ENCODE measurements at regions not wholly inside any gene's neighbourhood (a gene's known extent, or its start where the extent isn't known, plus 50 kb on each side); places are given as distances from the start of the nearest gene placed in this dataset.

DNA sequence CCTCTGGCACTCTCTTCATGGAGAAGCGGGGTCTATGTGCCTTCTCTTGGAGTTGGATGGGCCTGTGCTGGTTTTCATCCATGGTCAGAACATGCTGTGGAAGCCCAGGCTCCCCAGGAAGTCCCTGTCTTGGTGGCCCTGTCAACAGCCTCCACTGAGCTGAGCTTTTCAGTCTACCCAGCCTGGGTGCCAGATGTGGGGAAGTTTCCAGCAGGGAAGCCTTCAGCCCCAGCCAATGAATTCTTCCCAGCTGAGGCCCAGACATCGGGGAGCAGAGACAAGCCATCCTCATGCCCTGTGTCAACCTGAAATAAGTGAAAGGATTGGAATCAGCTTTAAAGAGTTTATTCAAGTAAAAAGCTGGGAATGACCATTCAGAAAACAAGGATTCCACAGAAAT lies 75.1 kb upstream of the PGBD5 start:
- TF ChIP-seq, protein P1, sequence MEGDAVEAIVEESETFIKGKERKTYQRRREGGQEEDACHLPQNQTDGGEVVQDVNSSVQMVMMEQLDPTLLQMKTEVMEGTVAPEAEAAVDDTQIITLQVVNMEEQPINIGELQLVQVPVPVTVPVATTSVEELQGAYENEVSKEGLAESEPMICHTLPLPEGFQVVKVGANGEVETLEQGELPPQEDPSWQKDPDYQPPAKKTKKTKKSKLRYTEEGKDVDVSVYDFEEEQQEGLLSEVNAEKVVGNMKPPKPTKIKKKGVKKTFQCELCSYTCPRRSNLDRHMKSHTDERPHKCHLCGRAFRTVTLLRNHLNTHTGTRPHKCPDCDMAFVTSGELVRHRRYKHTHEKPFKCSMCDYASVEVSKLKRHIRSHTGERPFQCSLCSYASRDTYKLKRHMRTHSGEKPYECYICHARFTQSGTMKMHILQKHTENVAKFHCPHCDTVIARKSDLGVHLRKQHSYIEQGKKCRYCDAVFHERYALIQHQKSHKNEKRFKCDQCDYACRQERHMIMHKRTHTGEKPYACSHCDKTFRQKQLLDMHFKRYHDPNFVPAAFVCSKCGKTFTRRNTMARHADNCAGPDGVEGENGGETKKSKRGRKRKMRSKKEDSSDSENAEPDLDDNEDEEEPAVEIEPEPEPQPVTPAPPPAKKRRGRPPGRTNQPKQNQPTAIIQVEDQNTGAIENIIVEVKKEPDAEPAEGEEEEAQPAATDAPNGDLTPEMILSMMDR (conservative IDR thresholded peaks at IDR 0.05 in 1 of 2, IDR thresholded peaks at IDR 0.05 in 1 of 2; ENCODE audit: extremely low read depth in 1 of 2, insufficient read depth in 1 of 2, low read depth in 1 of 2, low read length in 2 of 2), result no peak
- TF ChIP-seq EZH2 (IDR thresholded peaks at IDR 0.05; ENCODE audit: borderline replicate concordance, low read length), result no peak
